ENCODE measurements at regions not wholly inside any gene's neighbourhood (a gene's known extent, or its start where the extent isn't known, plus 50 kb on each side); places are given as distances from the start of the nearest gene placed in this dataset.

GRCh38 chr2:149885946-149886345 lies 298.4 kb upstream of the MMADHC start:
- no peaks in the 10 kb centered on the region for H3K4me1 Mint-ChIP-seq
- no peak for ATAC-seq (replicated peaks; ENCODE audit: extremely low read depth, poor library complexity, severe bottlenecking)
- H3K36me3 Mint-ChIP-seq (ENCODE audit: insufficient read depth) = no peaks in the 10 kb centered on the region
- no peaks in the 10 kb centered on the region for H3K27me3 Mint-ChIP-seq
- no peak overlapping the region for H3K27ac Mint-ChIP-seq (ENCODE audit: low read depth)
- H3K9me3 Mint-ChIP-seq = peaks cover 19% of the 10 kb centered on the region
- no peak for DNase-seq (ENCODE audit: low spot score in 2 of 2)
- H3K4me3 Mint-ChIP-seq = no peak overlapping the region

GRCh38 chr2:149885468-149885867 lies 297.9 kb upstream of the MMADHC start:
- no peaks in the 10 kb centered on the region for H3K4me1 Mint-ChIP-seq
- H3K4me3 Mint-ChIP-seq = no peak overlapping the region

GRCh38 chr2:149884871-149885270 lies 297.3 kb upstream of the MMADHC start:
- H3K27ac Mint-ChIP-seq (ENCODE audit: low read depth) = no peak overlapping the region
- no peaks in the 10 kb centered on the region for H3K36me3 Mint-ChIP-seq (ENCODE audit: insufficient read depth)
- no peak overlapping the region for H3K4me3 Mint-ChIP-seq
- no peaks in the 10 kb centered on the region for H3K27me3 Mint-ChIP-seq
- H3K4me1 Mint-ChIP-seq = no peaks in the 10 kb centered on the region
- H3K9me3 Mint-ChIP-seq = peaks cover 17% of the 10 kb centered on the region
- ATAC-seq (replicated peaks; ENCODE audit: extremely low read depth, poor library complexity, severe bottlenecking) = no peak
- no peak for DNase-seq (ENCODE audit: low spot score in 2 of 2)

More at GRCh38 chr2:149885468-149885867, 297.9 kb upstream of the MMADHC start:
- no peaks in the 10 kb centered on the region for H3K27me3 Mint-ChIP-seq
- ATAC-seq (replicated peaks; ENCODE audit: extremely low read depth, poor library complexity, severe bottlenecking) = no peak
- no peak for DNase-seq (ENCODE audit: low spot score in 2 of 2)
- H3K27ac Mint-ChIP-seq (ENCODE audit: low read depth) = no peak overlapping the region
- peaks cover 19% of the 10 kb centered on the region for H3K9me3 Mint-ChIP-seq
- no peaks in the 10 kb centered on the region for H3K36me3 Mint-ChIP-seq (ENCODE audit: insufficient read depth)

GRCh38 chr2:149877913-149878312 lies 290.3 kb upstream of the MMADHC start:
- H3K4me3 Mint-ChIP-seq = no peak overlapping the region
- H3K27me3 Mint-ChIP-seq = no peaks in the 10 kb centered on the region
- H3K27ac Mint-ChIP-seq (ENCODE audit: low read depth) = no peak overlapping the region
- ATAC-seq (replicated peaks; ENCODE audit: extremely low read depth, poor library complexity, severe bottlenecking) = no peak
- H3K9me3 Mint-ChIP-seq = peaks cover 19% of the 10 kb centered on the region
- H3K36me3 Mint-ChIP-seq (ENCODE audit: insufficient read depth) = no peaks in the 10 kb centered on the region
- no peaks in the 10 kb centered on the region for H3K4me1 Mint-ChIP-seq
- DNase-seq (ENCODE audit: low spot score in 2 of 2) = no peak

GRCh38 chr2:149877074-149877473 lies 289.5 kb upstream of the MMADHC start:
- no peaks in the 10 kb centered on the region for H3K4me1 Mint-ChIP-seq
- no peak overlapping the region for H3K4me3 Mint-ChIP-seq
- H3K36me3 Mint-ChIP-seq (ENCODE audit: insufficient read depth) = no peaks in the 10 kb centered on the region
- no peaks in the 10 kb centered on the region for H3K27me3 Mint-ChIP-seq
- H3K27ac Mint-ChIP-seq (ENCODE audit: low read depth) = no peak overlapping the region
- H3K9me3 Mint-ChIP-seq = peaks cover 19% of the 10 kb centered on the region
- DNase-seq (ENCODE audit: low spot score in 2 of 2) = no peak
- ATAC-seq (replicated peaks; ENCODE audit: extremely low read depth, poor library complexity, severe bottlenecking) = no peak

- DNase-seq (ENCODE audit: low spot score in 2 of 2) (no peak), ATAC-seq (replicated peaks; ENCODE audit: extremely low read depth, poor library complexity, severe bottlenecking) (no peak)
- peaks cover 19% of the 10 kb centered on the region for H3K9me3 Mint-ChIP-seq
- H3K4me1 Mint-ChIP-seq = no peaks in the 10 kb centered on the region
- no peaks in the 10 kb centered on the region for H3K27me3 Mint-ChIP-seq
- no peak overlapping the region for H3K4me3 Mint-ChIP-seq
- H3K36me3 Mint-ChIP-seq (ENCODE audit: insufficient read depth) = no peaks in the 10 kb centered on the region
- no peak overlapping the region for H3K27ac Mint-ChIP-seq (ENCODE audit: low read depth)
Observed at GRCh38 chr2:149873936-149874335, 286.4 kb upstream of the MMADHC start.

- Mint-ChIP-seq H3K36me3 (ENCODE audit: insufficient read depth) (no peaks in the 10 kb centered on the region), H3K27me3 (no peaks in the 10 kb centered on the region)
Observed at GRCh38 chr2:149872638-149873150, 285.1 kb upstream of the MMADHC start.

GRCh38 chr2:149872041-149872440 lies 284.5 kb upstream of the MMADHC start:
- H3K4me1 Mint-ChIP-seq = no peaks in the 10 kb centered on the region
- ATAC-seq (replicated peaks; ENCODE audit: extremely low read depth, poor library complexity, severe bottlenecking) (no peak), DNase-seq (ENCODE audit: low spot score in 2 of 2) (no peak)
- peaks cover 8% of the 10 kb centered on the region for H3K9me3 Mint-ChIP-seq
- no peak overlapping the region for H3K27ac Mint-ChIP-seq (ENCODE audit: low read depth)
- H3K27me3 Mint-ChIP-seq = no peaks in the 10 kb centered on the region
- H3K36me3 Mint-ChIP-seq (ENCODE audit: insufficient read depth) = no peaks in the 10 kb centered on the region
- H3K4me3 Mint-ChIP-seq = no peak overlapping the region

More at GRCh38 chr2:149872638-149873150, 285.1 kb upstream of the MMADHC start:
- Mint-ChIP-seq H3K9me3 (peaks cover 13% of the 10 kb centered on the region), H3K27ac (ENCODE audit: low read depth) (no peak overlapping the region), H3K4me1 (no peaks in the 10 kb centered on the region), H3K4me3 (no peak overlapping the region)
- ATAC-seq (replicated peaks; ENCODE audit: extremely low read depth, poor library complexity, severe bottlenecking) = no peak
- no peak for DNase-seq (ENCODE audit: low spot score in 2 of 2)

GRCh38 chr2:149871091-149871885 lies 283.7 kb upstream of the MMADHC start:
- Mint-ChIP-seq H3K4me3 (no peak overlapping the region), H3K27ac (ENCODE audit: low read depth) (no peak overlapping the region), H3K36me3 (ENCODE audit: insufficient read depth) (no peaks in the 10 kb centered on the region), H3K27me3 (no peaks in the 10 kb centered on the region), H3K9me3 (peaks cover 16% of the 10 kb centered on the region), H3K4me1 (no peaks in the 10 kb centered on the region)
- no peak for ATAC-seq (replicated peaks; ENCODE audit: extremely low read depth, poor library complexity, severe bottlenecking)
- no peak for DNase-seq (ENCODE audit: low spot score in 2 of 2)

- no peaks in the 10 kb centered on the region for H3K27me3 Mint-ChIP-seq
- H3K9me3 Mint-ChIP-seq = peaks cover 27% of the 10 kb centered on the region
- DNase-seq (ENCODE audit: low spot score in 2 of 2) = no peak
- no peak for ATAC-seq (replicated peaks; ENCODE audit: extremely low read depth, poor library complexity, severe bottlenecking)
- H3K36me3 Mint-ChIP-seq (ENCODE audit: insufficient read depth) = no peaks in the 10 kb centered on the region
- H3K27ac Mint-ChIP-seq (ENCODE audit: low read depth) = no peak overlapping the region
- no peaks in the 10 kb centered on the region for H3K4me1 Mint-ChIP-seq
- H3K4me3 Mint-ChIP-seq = no peak overlapping the region
Observed at GRCh38 chr2:149863227-149863626, 275.7 kb upstream of the MMADHC start.

GRCh38 chr2:149861034-149861433 lies 273.5 kb upstream of the MMADHC start:
- H3K27ac Mint-ChIP-seq (ENCODE audit: low read depth) = no peak overlapping the region
- DNase-seq (ENCODE audit: low spot score in 2 of 2) (no peak), ATAC-seq (replicated peaks; ENCODE audit: extremely low read depth, poor library complexity, severe bottlenecking) (no peak)
- no peaks in the 10 kb centered on the region for H3K4me1 Mint-ChIP-seq
- no peak overlapping the region for H3K4me3 Mint-ChIP-seq
- H3K36me3 Mint-ChIP-seq (ENCODE audit: insufficient read depth) = no peaks in the 10 kb centered on the region
- H3K27me3 Mint-ChIP-seq = no peaks in the 10 kb centered on the region
- peaks cover 26% of the 10 kb centered on the region for H3K9me3 Mint-ChIP-seq

GRCh38 chr2:149860276-149860921 lies 272.8 kb upstream of the MMADHC start:
- H3K4me1 Mint-ChIP-seq = no peaks in the 10 kb centered on the region
- H3K9me3 Mint-ChIP-seq = peaks cover 22% of the 10 kb centered on the region
- H3K27me3 Mint-ChIP-seq = no peaks in the 10 kb centered on the region
- ATAC-seq (replicated peaks; ENCODE audit: extremely low read depth, poor library complexity, severe bottlenecking) (no peak), DNase-seq (ENCODE audit: low spot score in 2 of 2) (no peak)
- no peak overlapping the region for H3K27ac Mint-ChIP-seq (ENCODE audit: low read depth)
- peaks cover 2% of the 10 kb centered on the region for H3K36me3 Mint-ChIP-seq (ENCODE audit: insufficient read depth)
- no peak overlapping the region for H3K4me3 Mint-ChIP-seq
